Mesendoderm (in vitro differentiated cells): ENCODE measurements at regions not wholly inside any gene's neighbourhood (a gene's known extent, or its start where the extent isn't known, plus 50 kb on each side); places are given as distances from the start of the nearest gene placed in this dataset.

Experiments
- DNase-seq: peaks from one replicate; pipeline ENCODE4 v3.0.0; 2013
- H2AK5ac ChIP-seq: 2 replicates; pipeline ENCODE4 v1.6.1; 2013; ENCODE audit warnings: low read length, inconsistent platforms
- H2BK120ac ChIP-seq: 2 replicates; pipeline ENCODE4 v1.6.1; 2013; ENCODE audit warnings: low read depth, mild to moderate bottlenecking, low read length, moderate library complexity, mixed read lengths
- H2BK15ac ChIP-seq: replicated peaks from 2 replicates; pipeline ENCODE4 v1.6.1; 2013; ENCODE audit warnings: low read depth, mild to moderate bottlenecking, moderate library complexity
- H2BK5ac ChIP-seq: 2 replicates; pipeline ENCODE4 v1.6.1; 2013; ENCODE audit warnings: low read length, inconsistent platforms
- H3K18ac ChIP-seq: 2 replicates; pipeline ENCODE4 v1.6.1; 2013; ENCODE audit warnings: mild to moderate bottlenecking, low read length, mixed read lengths
- H3K23ac ChIP-seq: one replicate; pipeline ENCODE4 v1.6.1; 2013; ENCODE audit warnings: low read length
- H3K27ac ChIP-seq: 2 replicates; pipeline ENCODE4 v1.5.1; 2013; ENCODE audit warnings: low read depth, mild to moderate bottlenecking, inconsistent platforms, low read length, moderate library complexity
- H3K27me3 ChIP-seq: 2 replicates; pipeline ENCODE4 v1.6.1; 2013; ENCODE audit warnings: low read length, control low read depth, mild to moderate bottlenecking, inconsistent platforms; ENCODE audit not compliant: insufficient read depth, poor library complexity
- H3K36me3 ChIP-seq: 2 replicates; pipeline ENCODE4 v1.6.1; 2013; ENCODE audit warnings: low read length, inconsistent platforms; ENCODE audit not compliant: control insufficient read depth, insufficient read depth
- H3K4ac ChIP-seq: one replicate; pipeline ENCODE4 v1.6.1; 2013; ENCODE audit warnings: low read depth, mild to moderate bottlenecking, low read length, moderate library complexity
- H3K4me1 ChIP-seq: 2 replicates; pipeline ENCODE4 v1.6.1; 2013; ENCODE audit warnings: low read depth, low read length, inconsistent platforms; ENCODE audit not compliant: control insufficient read depth
- H3K4me2 ChIP-seq: 2 replicates; pipeline ENCODE4 v1.6.1; 2013; ENCODE audit warnings: low read length
- H3K4me3 ChIP-seq: 2 replicates; pipeline ENCODE4 v1.5.1; 2013; ENCODE audit warnings: mild to moderate bottlenecking, low read length
- H3K56ac ChIP-seq: one replicate; pipeline ENCODE4 v1.6.1; 2013; ENCODE audit warnings: low read length
- H3K79me1 ChIP-seq: 2 replicates; pipeline ENCODE4 v1.6.1; 2013; ENCODE audit warnings: low read length, inconsistent platforms
- H3K79me2 ChIP-seq: 2 replicates; pipeline ENCODE4 v1.6.1; 2013; ENCODE audit warnings: mild to moderate bottlenecking, low read length; ENCODE audit not compliant: control insufficient read depth, insufficient read depth
- H3K9ac ChIP-seq: 2 replicates; pipeline ENCODE4 v1.6.1; 2013; ENCODE audit warnings: low read length, inconsistent platforms
- H4K5ac ChIP-seq: one replicate; pipeline ENCODE4 v1.6.1; 2013; ENCODE audit warnings: low read length
- H4K8ac ChIP-seq: one replicate; pipeline ENCODE4 v1.6.1; 2013; ENCODE audit warnings: low read depth, mild to moderate bottlenecking, control low read depth, low read length, moderate library complexity
- WGBS: extraction: QIAGEN DNeasy Blood & Tissue Kit; methylation state at CpG from one replicate; pipeline ENCODE4 v1.1.7; 2013; ENCODE audit warnings: low lambda C conversion rate, missing lambda C conversion rate; ENCODE audit not compliant: insufficient coverage; ENCODE audit errors: extremely low coverage; 5-methylcytosine and 5-hydroxymethylcytosine counted together

GRCh38 chr11:64504999-64505398 is 50.7 kb upstream of the SLC22A11 start:
- Histone ChIP-seq H3K79me1 (no peaks in the 10 kb centered on the region), H2BK15ac (no peak overlapping the region), H3K4ac (no peak overlapping the region), H3K18ac (no peak overlapping the region), H3K4me3 (no peak overlapping the region), H3K27ac (no peak overlapping the region), H2BK5ac (no peak overlapping the region), H3K36me3 (no peaks in the 10 kb centered on the region), H2AK5ac (no peak overlapping the region), H4K8ac (no peak overlapping the region), H3K27me3 (no peaks in the 10 kb centered on the region), H4K5ac (no peak overlapping the region), H3K9ac (no peak overlapping the region), H2BK120ac (no peak overlapping the region), H3K79me2 (no peaks in the 10 kb centered on the region), H3K23ac (no peak overlapping the region), H3K56ac (no peak overlapping the region), H3K4me2 (no peak overlapping the region), H3K4me1 (no peaks in the 10 kb centered on the region)
- no peak for DNase-seq
- no CpG with 5 or more reads among the region's 5 CpGs for WGBS
